ENCODE measurements at regions not wholly inside any gene's neighbourhood (a gene's known extent, or its start where the extent isn't known, plus 50 kb on each side); places are given as distances from the start of the nearest gene placed in this dataset.

DNA sequence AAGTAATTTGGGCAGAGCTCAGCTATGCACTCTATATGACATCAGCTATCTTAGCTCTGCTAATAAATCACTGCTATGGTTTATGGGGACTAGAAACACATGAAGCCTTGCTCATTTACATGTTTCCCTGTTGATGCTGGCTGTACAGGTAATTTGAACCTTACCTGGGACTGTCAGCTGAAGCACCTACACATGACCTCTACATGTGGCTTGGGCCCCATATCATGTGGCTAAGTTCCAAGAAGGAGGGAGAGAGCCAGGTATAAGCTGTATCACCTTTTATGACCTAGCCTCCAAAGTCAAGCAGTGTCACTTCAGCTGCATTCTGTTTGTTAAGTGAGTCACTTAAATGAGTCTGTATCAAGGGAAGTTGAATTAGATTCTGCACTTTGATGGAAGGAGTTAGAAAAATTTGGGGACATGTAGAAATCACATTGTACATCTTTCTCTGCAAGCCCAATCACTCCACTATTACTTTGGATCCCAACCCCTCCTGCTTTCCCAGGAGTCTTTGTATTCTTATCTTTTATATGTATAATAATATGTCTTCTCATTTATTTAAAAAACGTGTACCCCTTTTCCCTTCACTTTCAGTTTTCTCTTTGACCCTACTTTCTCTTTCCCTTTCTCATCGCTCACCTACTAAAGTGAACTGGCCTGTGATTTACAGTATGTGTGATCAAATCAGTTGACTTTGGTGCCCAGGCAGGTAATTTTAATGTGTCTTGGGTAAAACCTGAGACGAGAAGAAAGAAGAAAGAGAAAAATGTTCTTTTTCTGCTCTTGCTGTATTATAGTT, 53.4 kb upstream of the PRKACB start:
- no peak for DNase-seq

DNA sequence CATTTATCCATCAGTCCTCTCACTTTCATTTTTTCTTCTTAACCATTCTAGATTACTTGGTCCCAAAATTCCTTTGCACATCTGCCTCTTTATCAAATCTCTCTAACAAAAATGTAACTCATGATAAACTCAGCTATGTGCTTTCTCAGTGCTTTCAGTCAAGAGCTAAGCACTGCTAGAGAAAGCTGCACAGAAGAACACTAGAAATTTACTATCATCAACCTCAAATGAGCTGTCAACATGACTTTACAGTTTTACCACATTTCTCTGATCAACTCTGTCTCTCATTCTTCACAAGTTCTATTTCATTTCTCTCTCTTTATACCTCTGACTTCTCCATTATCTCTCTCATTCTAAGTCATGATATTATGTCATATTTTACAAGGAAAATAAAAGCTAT, 54.2 kb upstream of the PRKACB start:
- DNase-seq = no peak

DNA sequence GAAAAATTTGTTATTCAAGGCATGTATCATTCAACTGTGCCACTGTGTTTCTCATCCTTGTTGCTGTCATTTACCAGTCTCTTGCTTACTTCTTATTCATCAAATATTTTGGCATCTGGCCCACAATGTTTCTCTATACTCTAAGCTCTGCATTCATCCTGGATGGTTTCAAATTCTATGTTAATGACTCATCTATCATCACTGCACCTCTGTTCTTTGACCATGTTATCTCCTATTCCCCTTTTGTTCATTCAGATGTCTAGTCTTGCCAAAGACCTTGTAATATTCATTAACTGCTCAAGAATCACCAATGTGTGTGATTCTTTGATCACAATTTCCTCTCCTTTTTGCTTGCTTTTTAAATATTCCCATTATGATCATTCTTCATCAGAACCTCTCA, 54.6 kb upstream of the PRKACB start:
- no peak for DNase-seq

DNA sequence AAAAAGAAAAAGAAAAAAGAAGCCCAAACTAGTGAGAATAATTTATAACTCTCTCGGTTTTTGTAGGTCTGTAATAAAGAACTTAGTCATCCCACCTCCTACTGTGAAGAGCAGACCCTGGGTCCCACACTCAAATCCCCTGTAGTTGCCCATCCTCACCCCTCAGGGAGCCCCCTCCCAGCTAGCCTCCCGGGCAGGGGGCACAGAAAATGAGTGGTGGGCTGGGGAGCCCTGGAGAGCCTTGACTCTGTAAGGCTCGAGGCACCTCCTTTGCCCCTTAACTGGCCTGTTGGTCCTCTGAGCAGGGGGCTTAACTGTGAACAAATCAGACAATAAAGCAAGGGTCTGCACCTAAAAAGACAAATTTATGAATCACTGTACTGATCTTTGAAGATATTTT, 57.5 kb upstream of the PRKACB start:
- no peak for DNase-seq

DNA sequence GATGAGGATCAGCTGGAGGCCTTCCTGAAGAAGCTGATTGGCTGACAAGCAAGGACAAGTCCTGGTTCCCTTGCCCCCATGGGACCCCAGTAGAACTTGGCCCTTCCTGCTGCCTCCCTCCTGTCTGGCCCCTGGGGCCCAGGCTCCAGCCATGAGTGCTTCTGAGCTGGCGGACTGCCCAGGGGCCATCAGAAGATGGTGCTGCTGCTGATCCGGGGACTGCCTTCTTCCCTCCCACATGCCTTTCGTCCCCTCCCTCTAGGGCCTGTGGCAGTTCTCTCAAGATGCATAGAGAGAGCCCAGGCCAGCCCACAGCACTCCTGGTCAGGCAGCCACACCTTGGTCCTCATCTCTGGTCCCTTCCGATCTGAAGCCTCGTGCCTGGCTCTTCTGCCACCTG, 57.9 kb upstream of the PRKACB start:
- no peak for DNase-seq

DNA sequence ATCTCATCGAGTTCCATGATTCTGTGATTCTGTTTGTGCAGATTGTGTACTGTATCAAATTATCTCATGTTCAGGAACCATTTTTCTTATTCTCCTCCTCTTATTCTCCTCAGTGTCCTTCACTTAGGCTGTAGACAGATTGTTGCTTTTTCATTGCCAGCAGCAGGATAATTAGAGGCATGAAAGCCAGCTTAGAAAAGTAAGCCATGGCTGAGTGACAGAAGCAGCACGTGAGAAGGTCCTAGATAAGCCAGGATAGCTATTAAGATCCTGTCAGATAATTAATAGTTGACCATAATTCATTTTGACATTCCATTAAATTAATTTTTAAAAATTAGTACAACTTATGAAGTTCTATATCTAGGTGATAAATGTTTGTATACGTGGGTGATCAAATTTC, 60.8 kb upstream of the PRKACB start:
- DNase-seq = no peak

DNA sequence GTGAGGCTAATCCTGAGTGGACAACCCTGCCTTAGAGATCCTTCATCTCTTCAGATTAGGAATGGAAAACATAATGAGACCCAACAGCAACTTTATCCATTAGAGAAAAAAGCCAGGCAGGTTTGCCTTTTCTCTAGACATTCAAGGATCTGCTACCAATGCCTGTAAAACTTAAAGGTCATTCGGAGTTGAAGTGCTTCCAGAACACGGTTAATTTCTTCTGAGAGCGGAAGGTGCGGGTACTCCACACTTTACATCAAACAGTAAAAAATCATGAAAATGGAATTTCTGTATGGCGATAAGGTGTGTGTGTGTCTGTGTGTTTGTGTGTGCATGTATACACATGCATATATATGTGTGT, 65.2 kb upstream of the PRKACB start:
- no peak for DNase-seq

DNA sequence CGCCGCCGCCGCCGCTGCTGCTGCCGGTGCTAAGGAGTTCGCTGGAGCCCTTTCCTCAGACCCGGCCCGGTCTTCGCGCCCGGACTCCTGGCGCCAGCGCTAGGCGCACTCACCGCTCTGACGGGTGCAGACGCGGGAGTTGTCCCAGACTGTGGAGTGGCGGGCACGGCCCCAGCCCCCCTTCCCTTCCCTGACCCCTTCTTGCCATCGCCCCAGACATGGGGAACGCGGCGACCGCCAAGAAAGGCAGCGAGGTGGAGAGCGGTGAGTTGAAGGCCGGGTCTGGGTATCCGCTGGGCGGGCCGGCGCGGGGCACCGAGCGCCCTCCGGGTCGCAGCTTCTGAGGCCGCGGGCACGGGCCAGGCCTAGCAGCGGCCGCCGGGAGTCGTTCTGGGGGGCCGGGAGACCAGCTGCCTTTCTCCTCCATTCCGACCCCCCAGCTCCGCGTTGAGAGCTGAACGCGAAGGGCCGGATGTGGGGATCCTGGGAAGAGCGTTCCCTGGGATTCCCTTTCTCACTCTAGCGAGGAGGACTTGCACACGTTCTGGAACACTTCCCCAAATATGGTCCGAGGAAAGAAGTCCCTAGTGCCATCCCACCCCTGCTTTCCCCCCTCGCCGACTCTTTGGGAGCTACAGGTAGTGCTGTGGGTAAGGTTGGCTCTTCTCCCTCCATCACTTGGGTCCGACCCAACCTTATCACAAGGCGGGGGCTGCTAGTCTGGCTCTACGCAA, 65.8 kb upstream of the PRKACB start:
- DNase-seq = peak; percentile 40

DNA sequence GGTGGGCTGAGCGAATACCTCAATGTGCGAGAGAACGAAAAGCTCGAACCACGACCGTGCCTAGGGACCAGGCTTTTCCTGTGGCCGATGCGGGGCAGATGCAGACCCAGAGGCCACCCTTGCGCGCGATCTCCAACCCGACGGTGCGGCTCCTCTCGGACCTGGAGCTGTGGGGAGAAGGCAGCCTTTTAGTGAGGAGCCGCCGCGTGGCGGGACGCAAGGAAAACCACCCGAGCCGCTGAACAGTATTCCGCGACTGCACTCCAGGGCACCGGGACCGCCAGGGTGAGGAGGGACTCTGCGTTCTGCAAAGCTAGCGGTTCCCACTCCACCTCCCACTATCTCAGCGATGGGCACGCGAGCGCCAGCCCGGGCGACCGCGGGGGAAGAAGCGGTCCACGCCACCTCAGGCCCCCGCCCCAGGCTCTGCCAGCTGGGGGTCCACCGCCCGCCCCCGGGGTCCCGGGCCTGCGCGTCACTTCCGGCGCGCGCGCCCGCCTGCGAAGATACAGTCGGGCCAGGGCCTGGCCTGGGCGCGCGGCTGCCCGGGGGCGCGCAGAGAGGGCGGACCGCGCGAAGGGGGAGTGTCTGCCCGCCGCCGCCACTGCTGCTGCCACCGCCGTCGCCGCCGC, 66.5 kb upstream of the PRKACB start:
- DNase-seq = peak; percentile 75

DNA sequence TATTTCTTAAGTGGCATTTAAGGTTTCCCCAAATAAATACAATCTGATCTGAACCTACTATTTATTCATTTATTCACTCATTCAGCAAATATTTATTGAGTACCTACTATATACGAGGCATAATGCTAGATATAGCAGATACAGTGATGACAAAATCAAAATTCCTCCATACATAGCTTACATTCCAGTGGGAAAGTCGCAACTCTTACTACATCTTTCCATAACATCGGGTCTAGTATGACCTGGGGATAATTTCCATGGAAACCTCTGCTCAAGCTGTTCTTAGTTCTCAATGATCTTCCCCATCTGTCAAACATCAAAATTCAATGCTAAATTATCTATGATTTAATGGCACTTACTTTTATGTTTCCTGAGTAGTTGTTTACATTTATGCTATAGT, 70.8 kb upstream of the PRKACB start:
- no peak for DNase-seq

DNA sequence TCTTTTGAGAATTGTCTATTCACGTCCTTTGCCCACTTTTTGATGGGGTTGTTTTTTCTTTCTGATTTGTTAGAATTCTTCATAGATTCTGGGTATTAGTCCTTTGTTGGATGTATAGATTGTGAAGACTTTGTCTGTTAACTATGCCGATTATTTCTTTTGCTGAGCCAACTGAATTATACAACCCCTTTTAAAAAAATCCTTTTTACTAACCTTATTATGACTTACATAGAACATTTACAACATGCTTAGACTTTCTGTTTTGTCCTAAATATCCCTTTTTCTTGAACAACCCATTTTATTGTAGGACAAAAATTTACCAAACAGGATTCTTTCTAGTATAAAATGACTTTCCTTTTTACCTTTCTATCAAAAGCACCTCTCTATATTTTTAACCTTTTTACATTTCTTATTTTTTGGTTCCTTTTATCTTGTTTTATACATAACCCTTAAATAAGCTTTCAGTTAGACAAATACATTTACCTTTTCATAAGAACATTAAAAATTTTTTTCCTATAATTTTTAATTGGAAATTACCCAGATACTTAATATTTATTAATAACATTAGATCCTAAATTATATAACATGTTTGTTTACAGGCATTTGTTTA, 70.4 kb upstream of the TTLL7 start:
- DNase-seq = no peak

DNA sequence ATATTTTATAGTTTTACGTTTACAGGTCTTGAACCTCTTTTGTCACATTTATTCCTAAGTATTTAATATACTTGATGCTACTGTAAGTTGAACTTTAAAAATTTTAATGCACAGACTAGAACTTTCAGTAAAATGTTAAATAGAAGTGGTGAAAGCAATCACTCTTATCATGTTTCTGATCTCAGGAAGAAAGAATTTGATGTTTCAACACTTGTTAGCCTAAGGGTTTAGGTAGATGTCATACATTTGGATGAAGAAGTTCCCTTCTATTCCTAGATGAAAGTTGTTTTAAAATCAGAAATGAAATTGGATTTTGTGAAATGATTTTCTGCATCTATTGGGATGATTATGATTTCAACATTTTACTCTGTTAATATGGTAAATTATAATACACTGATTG, 63.6 kb upstream of the TTLL7 start:
- DNase-seq = no peak

DNA sequence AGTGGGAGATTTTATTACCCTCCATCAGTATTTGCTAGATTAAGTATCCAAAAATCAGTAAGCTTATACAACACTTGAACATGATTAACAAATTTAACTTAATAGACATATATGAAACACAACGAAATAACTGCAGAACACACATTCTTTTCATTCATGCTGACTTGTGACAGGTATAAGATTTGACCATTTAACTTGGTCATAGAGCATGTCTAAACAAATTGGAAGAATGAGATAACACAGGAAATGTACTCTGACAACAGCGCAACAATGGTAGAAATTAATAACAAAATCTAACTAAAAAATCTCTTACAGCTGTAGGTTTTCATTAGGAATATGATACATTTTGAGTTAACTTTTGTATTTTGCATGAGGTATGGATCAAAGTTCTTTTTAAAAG, 62.4 kb upstream of the TTLL7 start:
- no peak for DNase-seq

DNA sequence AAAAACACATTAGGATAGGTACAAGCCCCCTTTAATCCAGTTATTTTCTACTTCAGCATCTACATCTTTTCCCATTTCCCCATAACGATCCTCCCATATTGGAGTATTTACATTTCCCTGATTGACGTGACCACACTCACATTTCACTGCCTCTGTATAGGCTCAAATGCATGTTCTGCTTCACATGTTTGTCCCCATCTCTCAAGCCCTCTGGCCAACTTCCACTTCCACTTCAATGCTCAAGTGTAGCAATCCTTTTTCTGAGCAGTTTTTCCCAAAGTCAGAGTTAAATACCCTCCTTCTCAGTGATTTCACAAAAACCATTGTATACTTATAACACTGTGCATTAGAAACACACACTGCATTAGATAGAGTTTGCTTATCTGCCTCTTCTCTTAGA, 61.8 kb upstream of the TTLL7 start:
- no peak for DNase-seq

DNA sequence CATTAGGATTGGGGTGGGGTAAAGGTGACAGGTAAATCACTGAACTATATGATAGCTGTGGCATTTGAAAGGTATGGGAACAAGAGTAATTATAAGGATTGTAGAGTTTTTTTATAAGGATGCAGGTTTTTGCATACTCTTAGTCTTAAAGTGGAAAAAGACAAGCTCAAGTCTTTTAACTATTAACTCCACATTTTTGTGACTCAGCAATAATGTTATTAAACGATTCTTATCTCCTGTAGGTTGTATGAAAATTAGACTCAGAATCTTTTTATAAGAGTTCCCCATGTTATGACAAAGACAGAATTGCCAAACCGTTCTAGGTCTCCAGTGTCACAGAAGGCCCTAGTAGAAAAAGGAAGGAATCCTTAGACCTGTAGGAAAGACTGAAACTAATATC, 49.9 kb upstream of the TTLL7 start:
- no peak for DNase-seq
